Transverse colon (tissue), 4 donors: ENCODE measurements at regions not wholly inside any gene's neighbourhood (a gene's known extent, or its start where the extent isn't known, plus 50 kb on each side); places are given as distances from the start of the nearest gene placed in this dataset.

ENCODE experiments used
- DNase-seq: peaks from one replicate; pipeline ENCODE4 v3.0.0-alpha.2; 2019
- H3K27ac ChIP-seq, 4 donors: fragments of 200-600 bp; sonication (generic); 2 replicates each; pipeline ENCODE4 v1.5.1; 2016 to 2018; ENCODE audit warnings: inconsistent platforms in 4 of 4
- H3K27me3 ChIP-seq: fragments of 200-600 bp; sonication (generic); 2 replicates; pipeline ENCODE4 v1.5.1; 2017; ENCODE audit warnings: inconsistent platforms
- H3K36me3 ChIP-seq, 4 donors: fragments of 200-600 bp; sonication (generic); 2 replicates each; pipeline ENCODE4 v1.5.1; 2017 to 2019; ENCODE audit warnings: inconsistent platforms in 4 of 4
- H3K4me1 ChIP-seq, 4 donors: fragments of 200-600 bp; sonication (generic); 2 replicates each; pipeline ENCODE4 v1.5.1; 2017 to 2020; ENCODE audit warnings: inconsistent platforms in 4 of 4
- H3K4me3 ChIP-seq, 4 donors: fragments of 200-600 bp; sonication (generic); 1 replicate in 1 of 4; 2 replicates in 3 of 4; pipeline versions ENCODE4 v1.5.1 to v1.6.1; 2017 to 2019; ENCODE audit warnings: inconsistent platforms in 4 of 4
- H3K9me3 ChIP-seq, 2 donors: fragments of 200-600 bp; sonication (generic); 2 replicates each; pipeline ENCODE4 v1.5.1; 2017 to 2019; ENCODE audit warnings: inconsistent platforms in 2 of 2
- EP300 ChIP-seq: sonication (generic); formaldehyde crosslinking; IDR thresholded peaks from one replicate; pipeline ENCODE4 v1.6.1; 2017; ENCODE audit warnings: antibody characterized with exemption, low read depth
- POLR2A ChIP-seq: fragments of 450-650 bp; IDR thresholded peaks from one replicate; pipeline ENCODE4 v1.6.1; 2016; ENCODE audit warnings: antibody characterized with exemption, mild to moderate bottlenecking, moderate library complexity
- POLR2AphosphoS5 ChIP-seq, 3 donors: sonication (generic); formaldehyde crosslinking; IDR thresholded peaks; one replicate each; pipeline ENCODE4 v1.6.1; 2016; ENCODE audit warnings: antibody characterized with exemption in 3 of 3
- WGBS, 2 donors: methylation state at CpG; one replicate each; pipeline ENCODE4 v1.1.5; 2018; ENCODE audit warnings: low coverage in 1 of 2; 5-methylcytosine and 5-hydroxymethylcytosine counted together
- in situ Hi-C, 4 donors: fragments of 200-750 bp; cut with MboI; loops; one replicate each; pipeline versions ENCODE4 v1.15.0 to v1.15.1; 2017; ENCODE audit warnings: low sequenced_read_pairs in 3 of 4, low pct_ligation_motif_present in 1 of 4, low pct_unique_long_range_greater_than_20kb in 1 of 4
- intact Hi-C: fragments of 100-400 bp; cut with DNase I; formaldehyde crosslinking; loops from one replicate; pipeline ENCODE4 v1.15.1; 2023; ENCODE audit warnings: low total_unique reads
- TF ChIP-seq, protein P1 (sequence below), 5 experiments: fragments of 200-600 bp in 3 of 5; fragments of 450-650 bp in 2 of 5; sonication (generic) in 3 of 5; IDR thresholded peaks; 1 replicate in 2 of 5; 2 replicates in 3 of 5; pipeline ENCODE4 v1.5.1; 2016 to 2017; ENCODE audit warnings: antibody characterized with exemption in 5 of 5, inconsistent platforms in 3 of 5, mild to moderate bottlenecking in 2 of 5, moderate library complexity in 1 of 5

DNA sequence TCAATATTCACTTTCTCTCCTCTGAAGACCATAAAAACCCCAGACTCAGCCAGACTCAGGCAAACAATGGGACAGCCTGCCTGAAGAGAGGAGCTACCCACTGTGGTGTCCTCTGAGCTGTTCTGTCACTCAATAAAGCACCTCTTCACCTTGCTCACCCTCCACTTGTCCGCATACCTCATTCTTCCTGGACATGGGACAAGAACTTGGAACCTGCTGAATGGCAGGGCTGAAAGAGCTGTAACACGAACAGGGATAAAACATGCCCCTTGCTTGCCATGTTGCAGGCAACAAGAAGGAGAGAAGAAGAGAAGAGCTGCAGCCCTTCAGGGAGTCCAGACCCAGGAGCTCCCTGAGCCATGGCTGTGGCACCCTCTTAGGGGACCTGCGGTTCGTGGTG is 86.8 kb upstream of the SEMA6A start:
- DNase-seq: no peak
- in situ Hi-C loops: no loop called here
- Histone ChIP-seq H3K27me3 (no peaks in the 10 kb centered on the region), H3K4me3 (no peak overlapping the region), H3K36me3 (no peaks in the 10 kb centered on the region), H3K4me1 (no peaks in the 10 kb centered on the region), H3K9me3 (no peaks in the 10 kb centered on the region), H3K27ac (no peak overlapping the region)
- 0 to 65% methylated on average over 1 to 4 of the region's 4 CpGs for WGBS, 2 donors
- intact Hi-C loops: no loop called here
- TF ChIP-seq EP300 (no peak), POLR2A (no peak), POLR2AphosphoS5 (IDR thresholded peaks at IDR 0.05) (no peak)
- TF ChIP-seq, protein P1, sequence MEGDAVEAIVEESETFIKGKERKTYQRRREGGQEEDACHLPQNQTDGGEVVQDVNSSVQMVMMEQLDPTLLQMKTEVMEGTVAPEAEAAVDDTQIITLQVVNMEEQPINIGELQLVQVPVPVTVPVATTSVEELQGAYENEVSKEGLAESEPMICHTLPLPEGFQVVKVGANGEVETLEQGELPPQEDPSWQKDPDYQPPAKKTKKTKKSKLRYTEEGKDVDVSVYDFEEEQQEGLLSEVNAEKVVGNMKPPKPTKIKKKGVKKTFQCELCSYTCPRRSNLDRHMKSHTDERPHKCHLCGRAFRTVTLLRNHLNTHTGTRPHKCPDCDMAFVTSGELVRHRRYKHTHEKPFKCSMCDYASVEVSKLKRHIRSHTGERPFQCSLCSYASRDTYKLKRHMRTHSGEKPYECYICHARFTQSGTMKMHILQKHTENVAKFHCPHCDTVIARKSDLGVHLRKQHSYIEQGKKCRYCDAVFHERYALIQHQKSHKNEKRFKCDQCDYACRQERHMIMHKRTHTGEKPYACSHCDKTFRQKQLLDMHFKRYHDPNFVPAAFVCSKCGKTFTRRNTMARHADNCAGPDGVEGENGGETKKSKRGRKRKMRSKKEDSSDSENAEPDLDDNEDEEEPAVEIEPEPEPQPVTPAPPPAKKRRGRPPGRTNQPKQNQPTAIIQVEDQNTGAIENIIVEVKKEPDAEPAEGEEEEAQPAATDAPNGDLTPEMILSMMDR (IDR thresholded peaks at IDR 0.05): no peak

DNA sequence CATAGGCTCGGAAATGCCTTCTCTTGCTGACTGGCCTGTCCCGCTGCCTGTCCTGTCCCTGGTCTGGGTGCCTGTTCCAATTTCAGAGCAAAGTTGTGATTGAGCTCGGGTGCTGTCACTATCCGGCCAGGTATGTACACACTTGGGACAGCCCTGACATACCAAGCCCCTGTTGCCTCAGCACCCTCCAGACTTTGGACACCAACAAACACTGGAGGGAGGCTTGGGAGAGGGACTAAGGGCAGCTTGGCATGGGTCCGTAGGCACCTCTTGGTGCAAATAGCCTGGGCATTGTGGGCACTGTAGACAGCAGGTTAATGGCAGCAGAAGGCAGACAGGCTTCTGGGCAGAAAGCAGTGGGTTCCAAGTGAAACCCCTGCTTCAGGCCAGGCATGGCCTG is 86.3 kb upstream of the SEMA6A start:
- Histone ChIP-seq H3K36me3 (no peaks in the 10 kb centered on the region), H3K9me3 (no peaks in the 10 kb centered on the region), H3K27ac (no peak overlapping the region), H3K27me3 (no peaks in the 10 kb centered on the region), H3K4me3 (no peak overlapping the region), H3K4me1 (no peaks in the 10 kb centered on the region)
- in situ Hi-C loops (no loop called here), intact Hi-C loops (no loop called here)
- TF ChIP-seq, protein P1 (IDR thresholded peaks at IDR 0.05): no peak
- TF ChIP-seq POLR2A (no peak), POLR2AphosphoS5 (IDR thresholded peaks at IDR 0.05) (no peak), EP300 (no peak)
- WGBS, 2 donors: 89% methylated on average over 4 of the region's 5 CpGs; no CpG with 5 or more reads in 1 of the 2 donors
- DNase-seq: no peak

DNA sequence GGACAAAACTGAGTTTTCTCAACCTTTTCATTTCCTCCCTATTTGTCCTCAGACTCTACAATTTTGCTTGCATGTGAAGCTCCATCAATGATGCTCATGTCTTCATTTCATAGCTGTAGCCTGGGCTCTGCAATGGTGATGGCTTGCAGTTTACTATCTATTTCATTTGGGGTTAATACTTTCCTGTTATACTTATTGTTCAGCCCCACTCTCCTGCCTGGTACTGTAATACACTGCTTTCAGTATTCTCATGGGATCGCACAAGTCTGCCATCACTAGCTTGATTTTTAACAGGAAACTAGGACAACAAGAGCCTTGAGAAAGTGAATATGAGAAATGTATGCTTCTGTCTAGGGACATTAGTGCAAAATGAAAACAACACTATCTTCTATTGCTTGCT is 84.2 kb upstream of the SEMA6A start:
- in situ Hi-C loops: no loop called here
- H3K27ac ChIP-seq: no peak overlapping the region
- WGBS, 2 donors: 86 to 90% methylated on average over 1 of the region's 1 CpG
- intact Hi-C loops: no loop called here
- no peaks in the 10 kb centered on the region for H3K9me3 ChIP-seq
- H3K4me1 ChIP-seq: no peaks in the 10 kb centered on the region
- TF ChIP-seq EP300 (no peak), POLR2AphosphoS5 (IDR thresholded peaks at IDR 0.05) (no peak), POLR2A (no peak)
- TF ChIP-seq, protein P1 (IDR thresholded peaks at IDR 0.05): no peak
- H3K36me3 ChIP-seq: no peaks in the 10 kb centered on the region
- no peaks in the 10 kb centered on the region for H3K27me3 ChIP-seq
- no peak overlapping the region for H3K4me3 ChIP-seq
- DNase-seq: no peak

DNA sequence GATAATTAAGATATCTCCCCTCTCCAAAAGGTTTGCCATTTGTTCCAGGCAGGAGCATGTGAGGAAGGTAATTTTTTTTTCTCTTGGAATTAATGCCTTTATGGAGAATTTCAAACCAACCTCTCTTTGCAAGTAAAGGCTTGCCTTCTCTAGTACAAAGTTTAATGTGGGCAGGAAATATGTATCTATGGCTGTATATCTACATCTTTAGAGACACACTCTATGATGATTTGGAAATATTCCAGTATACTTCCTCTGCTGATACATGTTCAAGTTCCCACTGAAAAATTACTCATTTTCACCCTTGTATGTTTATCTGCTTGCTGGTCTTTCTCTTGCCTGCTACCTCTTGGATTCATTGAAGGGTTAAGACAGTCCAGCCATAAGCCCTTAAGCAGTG is 83.5 kb upstream of the SEMA6A start:
- H3K9me3 ChIP-seq: no peaks in the 10 kb centered on the region
- intact Hi-C loops (no loop called here), in situ Hi-C loops (no loop called here)
- H3K36me3 ChIP-seq: no peaks in the 10 kb centered on the region
- no peak overlapping the region for H3K4me3 ChIP-seq
- H3K4me1 ChIP-seq: no peaks in the 10 kb centered on the region
- TF ChIP-seq POLR2A (no peak), POLR2AphosphoS5 (IDR thresholded peaks at IDR 0.05) (no peak), EP300 (no peak)
- TF ChIP-seq, protein P1 (IDR thresholded peaks at IDR 0.05): no peak
- no peak for DNase-seq
- no peaks in the 10 kb centered on the region for H3K27me3 ChIP-seq
- no peak overlapping the region for H3K27ac ChIP-seq
